ENCODE measurements at regions not wholly inside any gene's neighbourhood (a gene's known extent, or its start where the extent isn't known, plus 50 kb on each side); places are given as distances from the start of the nearest gene placed in this dataset.

DNA sequence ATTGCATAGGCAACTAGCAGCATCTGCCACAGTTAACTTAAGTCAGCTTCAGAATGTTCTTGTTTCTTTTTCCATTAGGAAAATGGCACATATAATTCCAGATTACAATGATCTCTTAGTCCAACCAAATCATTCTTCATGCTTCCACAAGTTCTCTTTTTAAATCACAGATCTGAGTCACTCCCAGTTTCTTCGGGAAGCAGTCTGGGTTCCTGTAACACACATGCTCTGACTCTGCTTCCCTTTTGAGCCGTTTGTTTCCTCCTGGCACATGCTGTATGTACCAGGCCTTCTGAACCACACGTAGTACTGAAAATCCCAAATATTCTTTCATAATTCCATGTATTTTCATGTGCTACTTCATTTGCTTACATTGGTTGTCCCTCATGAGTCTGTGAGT is 388.8 kb upstream of the PDE3A start:
- H3K36me3 Mint-ChIP-seq = no peaks in the 10 kb centered on the region
- DNase-seq (ENCODE audit: low spot score) = no peak
- H3K27me3 Mint-ChIP-seq = no peaks in the 10 kb centered on the region
- no peak overlapping the region for H3K4me3 Mint-ChIP-seq
- no peak overlapping the region for H3K27ac Mint-ChIP-seq
- ATAC-seq = no peak
- no peaks in the 10 kb centered on the region for H3K4me1 Mint-ChIP-seq (ENCODE audit: low read depth in 2 of 2)
- no peaks in the 10 kb centered on the region for H3K9me3 Mint-ChIP-seq

DNA sequence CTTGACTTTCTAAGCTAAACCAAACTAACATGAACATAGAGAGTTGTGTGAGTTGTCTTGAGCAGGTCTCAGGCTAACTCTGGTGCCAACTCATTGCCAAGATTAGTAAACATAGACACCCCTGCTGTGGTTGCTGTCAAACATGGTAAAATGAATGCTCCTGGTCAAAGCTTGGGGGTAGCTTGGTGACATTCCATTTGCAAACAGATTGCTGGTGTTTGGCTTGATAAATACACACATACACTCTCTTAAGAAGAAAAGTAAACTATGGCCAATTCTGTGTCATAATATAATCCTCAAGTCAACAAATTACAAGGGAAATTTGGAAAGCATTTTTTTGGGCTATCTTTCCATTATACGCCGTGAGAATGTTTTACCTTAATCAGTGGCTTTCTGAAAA is 386.4 kb upstream of the PDE3A start:
- DNase-seq (ENCODE audit: low spot score) (no peak), ATAC-seq (no peak)
- Mint-ChIP-seq H3K4me1 (ENCODE audit: low read depth in 2 of 2) (no peaks in the 10 kb centered on the region), H3K27ac (no peak overlapping the region), H3K9me3 (no peaks in the 10 kb centered on the region), H3K4me3 (no peak overlapping the region), H3K36me3 (no peaks in the 10 kb centered on the region), H3K27me3 (no peaks in the 10 kb centered on the region)

DNA sequence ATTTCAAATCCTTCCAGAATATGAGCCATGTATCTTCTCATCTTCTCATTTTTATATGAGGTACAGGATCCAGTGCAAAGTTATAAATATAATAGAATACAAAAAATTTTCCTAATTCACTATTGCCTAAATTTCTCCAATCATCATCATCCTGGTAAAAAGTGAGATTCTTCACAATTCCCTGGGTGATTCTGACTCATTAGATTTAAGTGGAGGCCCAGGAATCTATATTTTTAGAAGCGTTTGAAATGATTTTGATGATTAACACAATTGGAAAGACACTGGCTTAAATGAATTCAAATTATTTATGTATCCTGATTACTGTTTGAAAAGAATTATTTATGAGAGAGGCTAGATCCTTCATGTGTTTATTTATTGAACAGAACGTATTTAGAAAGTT is 380.3 kb upstream of the PDE3A start:
- Mint-ChIP-seq H3K4me1 (ENCODE audit: low read depth in 2 of 2) (no peaks in the 10 kb centered on the region), H3K27ac (no peak overlapping the region), H3K4me3 (no peak overlapping the region), H3K27me3 (peaks cover 6% of the 10 kb centered on the region in 2 donors), H3K9me3 (no peaks in the 10 kb centered on the region), H3K36me3 (no peaks in the 10 kb centered on the region)
- DNase-seq (ENCODE audit: low spot score) = no peak
- ATAC-seq = no peak

DNA sequence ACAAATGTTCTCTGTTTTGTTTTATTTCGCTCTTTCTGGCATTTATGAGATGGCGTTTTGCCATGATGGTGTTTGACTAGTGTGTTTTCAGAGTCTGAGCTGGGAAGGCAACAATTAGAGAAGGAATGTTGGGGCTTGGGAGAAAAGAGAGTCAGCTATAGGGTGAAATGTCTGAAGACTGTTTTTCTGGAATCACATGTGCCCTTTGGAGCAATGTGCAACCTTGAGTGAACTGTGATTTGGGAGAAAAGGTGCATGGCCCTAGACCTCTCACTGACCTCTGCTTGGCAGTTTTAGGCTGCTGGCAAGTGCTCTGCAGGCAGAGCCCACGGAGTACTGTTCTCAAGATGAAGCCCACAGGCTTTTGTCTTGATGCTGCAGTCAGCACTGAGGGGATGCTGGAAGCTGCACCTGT is 379.9 kb upstream of the PDE3A start:
- H3K4me3 Mint-ChIP-seq = no peak overlapping the region
- ATAC-seq (no peak), DNase-seq (ENCODE audit: low spot score) (no peak)
- no peaks in the 10 kb centered on the region for H3K4me1 Mint-ChIP-seq (ENCODE audit: low read depth in 2 of 2)
- H3K27ac Mint-ChIP-seq = no peak overlapping the region
- H3K36me3 Mint-ChIP-seq = no peaks in the 10 kb centered on the region
- no peaks in the 10 kb centered on the region for H3K9me3 Mint-ChIP-seq
- H3K27me3 Mint-ChIP-seq = peaks cover 6% of the 10 kb centered on the region in 2 donors

DNA sequence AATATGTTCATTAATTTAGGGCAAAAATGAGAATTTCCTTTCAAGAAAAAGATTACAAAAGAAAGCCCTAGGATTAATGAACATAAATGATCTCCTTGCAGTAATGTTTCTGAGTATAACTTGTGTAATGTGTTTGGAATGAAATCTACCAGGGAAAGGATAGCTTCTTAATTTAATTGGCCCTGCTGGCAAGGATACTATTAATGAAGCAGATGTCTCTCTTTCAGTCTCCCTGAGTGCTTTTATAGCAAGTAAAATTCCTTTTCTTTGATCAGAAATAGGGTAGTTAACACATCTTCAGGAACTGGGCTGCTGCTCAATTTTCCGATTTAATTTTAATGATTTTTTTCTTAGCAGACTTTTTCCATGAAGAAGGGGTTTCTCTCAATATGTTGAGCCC is 379.4 kb upstream of the PDE3A start:
- Mint-ChIP-seq H3K27me3 (peaks cover 6% of the 10 kb centered on the region in 2 donors), H3K4me1 (ENCODE audit: low read depth in 2 of 2) (no peaks in the 10 kb centered on the region), H3K27ac (no peak overlapping the region), H3K36me3 (no peaks in the 10 kb centered on the region), H3K4me3 (no peak overlapping the region), H3K9me3 (no peaks in the 10 kb centered on the region)
- ATAC-seq = no peak
- DNase-seq (ENCODE audit: low spot score) = no peak

DNA sequence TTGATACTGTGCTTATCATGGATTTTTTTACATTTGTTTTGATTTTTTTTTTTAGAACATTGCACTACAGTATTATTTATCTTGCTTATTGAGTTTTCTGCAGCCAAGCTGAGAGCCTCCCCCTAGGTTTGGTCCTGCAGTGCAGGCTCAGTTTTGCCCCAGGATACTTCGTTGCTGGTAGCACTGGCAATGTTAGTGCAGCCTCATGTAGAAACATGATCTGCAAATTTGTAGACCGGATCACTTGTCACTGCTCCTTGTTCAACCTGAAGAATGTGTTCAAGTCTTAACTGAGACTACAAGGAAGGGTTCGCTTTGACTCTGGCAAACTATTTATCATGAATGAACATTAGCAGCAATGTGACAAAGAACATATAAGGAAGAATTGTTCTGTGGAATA is 377.2 kb upstream of the PDE3A start:
- DNase-seq (ENCODE audit: low spot score) = no peak
- ATAC-seq = no peak
- H3K4me3 Mint-ChIP-seq = no peak overlapping the region
- no peaks in the 10 kb centered on the region for H3K9me3 Mint-ChIP-seq
- H3K27me3 Mint-ChIP-seq = peaks cover 6% of the 10 kb centered on the region in 2 donors
- no peaks in the 10 kb centered on the region for H3K4me1 Mint-ChIP-seq (ENCODE audit: low read depth in 2 of 2)
- no peaks in the 10 kb centered on the region for H3K36me3 Mint-ChIP-seq
- no peak overlapping the region for H3K27ac Mint-ChIP-seq

DNA sequence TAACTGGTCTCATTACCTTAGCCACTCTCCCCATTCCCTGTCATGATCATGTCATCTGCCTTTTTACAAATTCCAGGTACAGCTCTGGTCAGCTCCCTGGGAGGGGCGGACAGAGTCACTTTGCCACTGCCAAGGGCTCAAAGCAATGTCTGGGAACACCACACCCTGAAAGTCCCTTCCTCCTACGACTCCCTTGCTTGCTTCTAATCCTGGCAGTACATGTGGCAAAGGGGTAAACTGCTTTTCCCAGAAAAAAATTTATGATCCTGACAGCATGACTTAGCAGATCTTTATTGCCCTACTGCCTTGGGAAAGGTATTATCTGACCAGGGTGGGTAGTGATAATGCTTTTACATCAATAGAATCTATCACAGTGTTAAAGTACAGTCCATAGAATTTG is 376.0 kb upstream of the PDE3A start:
- no peak overlapping the region for H3K4me3 Mint-ChIP-seq
- DNase-seq (ENCODE audit: low spot score) = no peak
- ATAC-seq = no peak
- no peaks in the 10 kb centered on the region for H3K4me1 Mint-ChIP-seq (ENCODE audit: low read depth in 2 of 2)
- peaks cover 6% of the 10 kb centered on the region in 2 donors for H3K27me3 Mint-ChIP-seq
- no peaks in the 10 kb centered on the region for H3K36me3 Mint-ChIP-seq
- no peaks in the 10 kb centered on the region for H3K9me3 Mint-ChIP-seq
- no peak overlapping the region for H3K27ac Mint-ChIP-seq

DNA sequence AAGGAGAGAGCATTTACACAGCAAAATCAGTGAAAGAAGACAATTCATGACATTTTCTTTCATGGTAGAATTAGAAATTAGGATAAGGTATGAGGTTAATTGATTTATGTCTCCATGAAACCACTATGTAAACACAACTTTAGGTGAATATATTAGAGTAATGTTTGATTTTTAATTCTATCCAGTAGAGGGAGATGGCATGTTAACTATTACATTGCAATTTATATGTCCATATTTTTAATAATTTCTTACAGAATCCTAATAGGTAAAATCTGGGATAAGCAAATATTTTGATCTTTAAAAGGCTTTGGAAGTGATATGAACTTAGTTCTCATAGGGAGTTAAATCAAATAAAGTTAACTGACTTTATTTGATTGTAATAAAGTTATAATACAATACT is 373.4 kb upstream of the PDE3A start:
- H3K4me1 Mint-ChIP-seq (ENCODE audit: low read depth in 2 of 2) = no peaks in the 10 kb centered on the region
- H3K27me3 Mint-ChIP-seq = peaks cover 0 to 6% of the 10 kb centered on the region in 2 donors
- H3K36me3 Mint-ChIP-seq = no peaks in the 10 kb centered on the region
- peaks cover 3% of the 10 kb centered on the region for H3K9me3 Mint-ChIP-seq
- ATAC-seq (no peak), DNase-seq (ENCODE audit: low spot score) (no peak)
- no peak overlapping the region for H3K4me3 Mint-ChIP-seq
- H3K27ac Mint-ChIP-seq = no peak overlapping the region

DNA sequence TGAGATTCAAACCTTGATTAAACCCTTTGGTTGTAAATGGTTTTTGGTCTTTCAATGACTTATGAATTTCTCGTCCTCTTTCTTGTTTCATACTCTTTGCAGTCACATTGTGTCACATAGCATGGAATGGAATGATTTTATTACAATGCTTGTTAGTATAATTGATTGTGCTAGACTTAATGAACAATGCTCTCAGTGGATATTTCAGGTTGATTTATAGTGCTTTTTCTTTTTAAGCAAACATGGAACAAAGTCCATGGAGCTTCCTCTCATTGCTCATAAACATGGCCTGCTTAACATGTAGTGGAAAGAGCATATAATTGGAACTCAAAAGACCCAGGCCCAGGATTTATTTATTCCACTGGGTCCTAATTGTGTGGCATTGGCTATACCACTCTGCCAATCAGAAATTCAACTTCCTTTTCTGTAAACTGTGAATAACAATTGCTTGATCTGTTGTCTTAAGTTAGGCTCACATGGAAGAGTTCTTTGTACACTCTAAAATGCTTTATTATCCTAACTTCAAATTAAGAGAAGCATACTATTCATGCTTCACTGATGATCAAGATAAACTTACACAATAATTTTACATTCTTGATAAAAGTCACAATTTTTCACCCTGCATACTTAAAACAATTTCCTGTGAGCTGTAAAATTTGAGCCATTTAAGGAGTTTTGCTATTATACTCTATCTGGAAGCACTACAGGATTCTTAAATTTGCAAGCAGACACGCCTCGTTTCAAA is 370.5 kb upstream of the PDE3A start:
- ATAC-seq = no peak
- peaks cover 3% of the 10 kb centered on the region for H3K9me3 Mint-ChIP-seq
- no peaks in the 10 kb centered on the region for H3K36me3 Mint-ChIP-seq

DNA sequence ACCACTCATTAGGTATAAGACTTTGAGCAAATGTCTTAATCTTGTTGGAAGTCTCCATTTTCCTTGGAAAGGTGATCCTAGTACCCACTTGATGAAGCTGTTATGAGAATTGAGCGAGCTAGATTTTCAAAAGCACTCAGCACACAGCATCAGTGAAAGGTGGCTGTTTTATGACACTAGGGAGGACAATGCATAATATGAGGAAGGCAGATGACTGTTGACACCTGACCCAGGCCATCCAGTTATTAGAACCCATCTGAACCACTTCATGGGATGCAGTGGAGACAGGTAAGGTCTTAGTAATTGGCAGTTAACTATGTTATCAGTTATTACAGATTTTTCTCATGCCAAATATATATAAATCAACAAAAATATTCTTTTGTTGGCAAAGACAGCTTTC is 369.9 kb upstream of the PDE3A start:
- no peak overlapping the region for H3K27ac Mint-ChIP-seq
- peaks cover 3% of the 10 kb centered on the region for H3K9me3 Mint-ChIP-seq
- no peaks in the 10 kb centered on the region for H3K27me3 Mint-ChIP-seq
- no peak for ATAC-seq
- H3K36me3 Mint-ChIP-seq = no peaks in the 10 kb centered on the region
- H3K4me1 Mint-ChIP-seq (ENCODE audit: low read depth in 2 of 2) = no peaks in the 10 kb centered on the region
- no peak overlapping the region for H3K4me3 Mint-ChIP-seq
- no peak for DNase-seq (ENCODE audit: low spot score)

More for the DNA sequence above, 370.5 kb upstream of the PDE3A start:
- H3K4me3 Mint-ChIP-seq = no peak overlapping the region
- no peak for DNase-seq (ENCODE audit: low spot score)
- no peaks in the 10 kb centered on the region for H3K4me1 Mint-ChIP-seq (ENCODE audit: low read depth in 2 of 2)
- H3K27ac Mint-ChIP-seq = no peak overlapping the region
- no peaks in the 10 kb centered on the region for H3K27me3 Mint-ChIP-seq

DNA sequence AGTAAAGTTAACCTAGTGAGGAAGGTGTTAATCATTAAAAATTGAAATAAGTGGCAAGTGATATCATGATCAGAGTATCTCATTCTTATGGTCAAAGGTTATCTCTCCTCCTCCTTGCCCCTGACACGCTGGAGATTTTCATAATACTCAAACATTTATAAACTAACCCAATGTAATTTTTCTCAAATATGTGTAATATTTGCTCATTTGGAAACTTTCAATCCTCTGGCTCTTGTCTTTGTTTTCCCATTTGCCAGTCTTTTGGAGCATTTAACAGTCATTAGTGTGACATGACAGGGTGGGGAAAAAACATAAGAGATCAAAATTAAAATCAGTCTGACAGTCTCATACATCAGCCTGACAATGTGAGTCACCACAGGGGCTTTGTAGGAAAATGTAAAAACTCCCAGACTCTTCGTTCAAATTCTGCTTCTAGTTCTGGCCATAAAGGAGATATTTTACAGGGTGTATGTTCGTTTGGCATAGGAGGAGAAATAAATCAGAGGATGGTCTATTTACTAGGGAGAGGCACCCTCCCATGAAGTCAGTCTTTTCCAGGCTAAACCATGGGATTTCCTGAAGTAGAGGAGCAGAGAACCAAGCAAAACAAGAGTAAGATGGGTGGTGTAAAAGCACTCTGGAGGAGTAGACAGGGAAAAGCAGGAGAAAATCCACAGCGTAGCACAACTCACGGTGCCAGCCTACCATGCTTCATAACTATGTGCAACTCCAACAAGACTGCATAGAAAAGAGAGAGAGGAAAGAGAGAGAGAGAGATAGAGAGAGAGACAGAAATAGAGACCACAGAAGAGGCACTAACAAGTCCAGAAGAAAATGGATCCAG is 369.2 kb upstream of the PDE3A start:
- Mint-ChIP-seq H3K36me3 (no peaks in the 10 kb centered on the region), H3K27me3 (no peaks in the 10 kb centered on the region), H3K9me3 (peaks cover 3% of the 10 kb centered on the region), H3K27ac (no peak overlapping the region), H3K4me3 (no peak overlapping the region), H3K4me1 (ENCODE audit: low read depth in 2 of 2) (no peaks in the 10 kb centered on the region)
- no peak for ATAC-seq
- DNase-seq (ENCODE audit: low spot score) = no peak

DNA sequence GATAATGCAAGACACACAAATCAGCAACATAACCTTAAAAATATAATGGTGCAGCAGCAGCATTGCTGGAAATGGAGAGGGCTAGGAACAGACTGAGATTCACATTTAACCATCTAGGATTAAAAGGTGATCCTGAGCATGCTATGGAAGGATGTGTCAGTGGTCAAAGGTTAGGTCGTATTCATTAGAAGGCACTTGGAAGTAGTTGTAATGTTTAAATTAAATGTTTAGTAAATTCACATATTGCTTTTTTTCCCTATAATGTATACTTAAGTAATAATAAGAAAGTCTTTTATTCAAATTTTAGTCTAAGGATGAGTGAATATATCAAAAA is 368.6 kb upstream of the PDE3A start:
- Mint-ChIP-seq H3K9me3 (peaks cover 3% of the 10 kb centered on the region), H3K4me3 (no peak overlapping the region), H3K36me3 (no peaks in the 10 kb centered on the region), H3K4me1 (ENCODE audit: low read depth in 2 of 2) (no peaks in the 10 kb centered on the region), H3K27ac (no peak overlapping the region), H3K27me3 (no peaks in the 10 kb centered on the region)
- DNase-seq (ENCODE audit: low spot score) (no peak), ATAC-seq (no peak)

DNA sequence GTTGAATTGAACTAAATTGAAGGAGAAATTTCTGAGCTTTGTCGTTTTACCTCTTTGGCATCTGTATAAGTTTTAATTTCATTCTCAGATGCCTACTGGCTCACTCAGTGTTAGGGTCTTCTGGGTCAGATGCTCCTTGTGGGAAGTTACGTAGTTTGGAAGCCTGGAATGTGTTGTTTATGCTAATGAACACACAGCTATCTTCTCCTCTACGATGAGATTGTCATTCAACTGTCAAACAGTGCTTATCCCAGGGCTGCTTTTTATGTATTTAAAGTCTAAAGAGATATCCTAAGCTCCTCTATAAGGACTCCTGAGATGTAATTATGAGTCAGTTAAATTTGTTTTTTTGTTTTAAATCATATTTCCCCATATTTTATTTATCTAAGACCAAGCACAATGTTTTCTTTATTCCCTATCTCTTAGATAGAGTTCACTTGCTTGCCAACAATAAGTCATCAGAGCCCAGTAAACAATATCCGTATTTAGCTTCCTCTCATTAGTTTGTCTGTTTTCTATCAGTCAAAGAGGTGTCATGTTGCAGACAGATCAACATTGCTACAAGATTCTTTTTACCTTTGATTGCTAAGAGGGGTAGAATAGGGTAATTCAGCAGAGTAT is 368.0 kb upstream of the PDE3A start:
- Mint-ChIP-seq H3K4me1 (ENCODE audit: low read depth in 2 of 2) (no peaks in the 10 kb centered on the region), H3K36me3 (no peaks in the 10 kb centered on the region), H3K27ac (no peak overlapping the region), H3K4me3 (no peak overlapping the region), H3K9me3 (peaks cover 3% of the 10 kb centered on the region), H3K27me3 (no peaks in the 10 kb centered on the region)
- ATAC-seq (no peak), DNase-seq (ENCODE audit: low spot score) (no peak)

DNA sequence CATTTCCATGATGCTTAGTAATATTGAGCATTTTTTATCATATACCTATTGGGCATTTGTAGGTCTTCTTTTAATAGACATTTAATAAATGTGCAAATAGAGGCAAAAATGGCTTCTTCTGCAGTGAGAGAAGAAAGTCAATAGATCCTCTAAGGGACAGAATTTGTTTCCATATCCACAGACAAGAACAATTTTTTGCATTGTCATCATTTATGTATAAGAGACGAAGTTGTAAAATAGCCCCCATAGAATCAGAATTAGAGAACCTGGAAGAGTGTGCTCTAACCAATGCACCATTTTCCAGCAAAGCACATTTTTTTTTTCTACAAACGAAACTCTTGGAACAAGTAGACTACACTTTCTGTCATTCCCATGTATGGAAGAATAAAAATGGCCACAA is 365.1 kb upstream of the PDE3A start:
- ATAC-seq (no peak), DNase-seq (ENCODE audit: low spot score) (no peak)
- Mint-ChIP-seq H3K4me3 (no peak overlapping the region), H3K27me3 (no peaks in the 10 kb centered on the region), H3K27ac (no peak overlapping the region), H3K36me3 (no peaks in the 10 kb centered on the region), H3K9me3 (peaks cover 3% of the 10 kb centered on the region), H3K4me1 (ENCODE audit: low read depth in 2 of 2) (no peaks in the 10 kb centered on the region)
